DND-41 (cell line): ENCODE measurements at regions not wholly inside any gene's neighbourhood (a gene's known extent, or its start where the extent isn't known, plus 50 kb on each side); places are given as distances from the start of the nearest gene placed in this dataset.

ENCODE experiments used
- ATAC-seq: fragments of 200-7000 bp; cut with Tn5 transposase; 3 replicates; pipeline ENCODE4 v1.9.1; 2021; ENCODE audit warnings: low read depth; ENCODE audit not compliant: insufficient read depth
- DNase-seq: peaks from one replicate; pipeline ENCODE4 v3.0.0-alpha.2; 2020
- H2AFZ ChIP-seq: 2 replicates; pipeline ENCODE4 v1.6.0; 2012; ENCODE audit warnings: low read depth, low read length
- H3K27ac ChIP-seq: 2 replicates; pipeline ENCODE4 v1.5.1; 2012; ENCODE audit warnings: low read length, inconsistent platforms
- H3K27me3 ChIP-seq: fragments of 200-600 bp; sonication (generic); 2 replicates; pipeline ENCODE4 v1.6.0; 2012; ENCODE audit warnings: low read length, mild to moderate bottlenecking, inconsistent platforms; ENCODE audit not compliant: insufficient read depth, poor library complexity
- H3K36me3 ChIP-seq: 2 replicates; pipeline ENCODE4 v1.5.1; 2012; ENCODE audit warnings: low read length, inconsistent platforms; ENCODE audit not compliant: insufficient read depth
- H3K4me1 ChIP-seq: 2 replicates; pipeline ENCODE4 v1.5.1; 2012; ENCODE audit warnings: mild to moderate bottlenecking, low read length; ENCODE audit not compliant: insufficient read depth
- H3K4me2 ChIP-seq: 2 replicates; pipeline ENCODE4 v1.6.0; 2012; ENCODE audit warnings: mild to moderate bottlenecking, moderate library complexity, low read length, inconsistent platforms; ENCODE audit not compliant: insufficient read depth
- H3K4me3 ChIP-seq, 2 experiments: fragments of 200-600 bp in 1 of 2; shearing (Covaris generic) in 1 of 2; 2 replicates each; pipeline ENCODE4 v1.5.1; 2012 to 2016; ENCODE audit warnings: inconsistent platforms in 2 of 2, low read length in 2 of 2, mild to moderate bottlenecking in 2 of 2, low read depth in 1 of 2, moderate library complexity in 1 of 2
- H3K79me2 ChIP-seq: 2 replicates; pipeline ENCODE4 v1.6.0; 2012; ENCODE audit warnings: low read length, inconsistent platforms; ENCODE audit not compliant: insufficient read depth
- H3K9ac ChIP-seq: 2 replicates; pipeline ENCODE4 v1.6.0; 2012; ENCODE audit warnings: low read depth, mild to moderate bottlenecking, inconsistent platforms, low read length, moderate library complexity
- H3K9me3 ChIP-seq: 2 replicates; pipeline ENCODE4 v1.5.1; 2012; ENCODE audit warnings: low read length, moderate library complexity, mild to moderate bottlenecking, inconsistent platforms; ENCODE audit not compliant: insufficient read depth, severe bottlenecking
- H4K20me1 ChIP-seq: 2 replicates; pipeline ENCODE4 v1.6.0; 2012; ENCODE audit warnings: low read length; ENCODE audit not compliant: insufficient read depth
- CTCF ChIP-seq: IDR thresholded peaks from 2 replicates; pipeline ENCODE4 v1.5.1; 2012; ENCODE audit warnings: borderline replicate concordance, low read length, moderate library complexity, mild to moderate bottlenecking; ENCODE audit not compliant: poor library complexity, severe bottlenecking; ENCODE audit errors: extremely low read depth
- EZH2 ChIP-seq: IDR thresholded peaks from 3 replicates; pipeline ENCODE4 v1.6.1; 2012; ENCODE audit warnings: borderline replicate concordance, low read depth, mild to moderate bottlenecking, moderate library complexity, low read length, inconsistent platforms; ENCODE audit not compliant: severe bottlenecking

- DNase-seq: no peak
- peak; percentile 7 for TF ChIP-seq CTCF
- TF ChIP-seq EZH2: no peak
- Histone ChIP-seq H4K20me1 (peaks cover 3% of the 10 kb centered on the region), H3K36me3 (peaks cover 100% of the 10 kb centered on the region), H3K79me2 (no peaks in the 10 kb centered on the region; the same call in 1 of the 2 replicates), H2AFZ (no peak overlapping the region), H3K4me3 (no peak overlapping the region), H3K9ac (no peak overlapping the region), H3K27ac (no peak overlapping the region), H3K4me1 (no peaks in the 10 kb centered on the region), H3K9me3 (no peaks in the 10 kb centered on the region), H3K27me3 (no peaks in the 10 kb centered on the region), H3K4me2 (no peak overlapping the region)
- no peak for ATAC-seq
Observed at GRCh38 chr9:92242260-92243136, 51.0 kb downstream of the IARS1 start.

GRCh38 chr9:92236915-92237314 is 56.6 kb downstream of the IARS1 start:
- no peak overlapping the region for H3K4me2 ChIP-seq
- H4K20me1 ChIP-seq: no peaks in the 10 kb centered on the region
- H3K27me3 ChIP-seq: no peaks in the 10 kb centered on the region
- no peak overlapping the region for H3K27ac ChIP-seq
- no peaks in the 10 kb centered on the region for H3K9me3 ChIP-seq
- no peaks in the 10 kb centered on the region for H3K4me1 ChIP-seq
- peaks cover 92% of the 10 kb centered on the region for H3K36me3 ChIP-seq
- no peak overlapping the region for H3K4me3 ChIP-seq
- no peaks in the 10 kb centered on the region; the same call in 1 of the 2 replicates for H3K79me2 ChIP-seq
- H3K9ac ChIP-seq: no peak overlapping the region
- TF ChIP-seq EZH2 (no peak), CTCF (no peak)
- no peak for DNase-seq
- no peak overlapping the region for H2AFZ ChIP-seq
- no peak for ATAC-seq

GRCh38 chr9:92236465-92236864 is 57.0 kb downstream of the IARS1 start:
- Histone ChIP-seq H3K27ac (no peak overlapping the region), H3K36me3 (peaks cover 91% of the 10 kb centered on the region)

More at GRCh38 chr9:92236465-92236864, 57.0 kb downstream of the IARS1 start:
- Histone ChIP-seq H3K4me2 (no peak overlapping the region), H3K79me2 (no peaks in the 10 kb centered on the region; the same call in 1 of the 2 replicates), H2AFZ (no peak overlapping the region), H3K4me3 (no peak overlapping the region), H3K9me3 (no peaks in the 10 kb centered on the region), H4K20me1 (no peaks in the 10 kb centered on the region), H3K27me3 (no peaks in the 10 kb centered on the region), H3K9ac (no peak overlapping the region), H3K4me1 (no peaks in the 10 kb centered on the region)
- no peak for DNase-seq
- no peak for TF ChIP-seq EZH2
- no peak for TF ChIP-seq CTCF
- ATAC-seq: no peak
